SK-N-SH (cell line): ENCODE measurements at regions not wholly inside any gene's neighbourhood (a gene's known extent, or its start where the extent isn't known, plus 50 kb on each side); places are given as distances from the start of the nearest gene placed in this dataset.

ENCODE experiments used
- CTCF ChIA-PET: fragments of 300-600, 350-600 bp; formaldehyde crosslinking; extraction: SDS; loops from one replicate; lab custom pipeline; 2021; lab: Yijun Ruan, JAX
- POLR2A ChIA-PET: fragments of 350-600 bp; sonication (Branson Sonifier 250); formaldehyde crosslinking; extraction: SDS; loops from one replicate; lab custom pipeline; 2020; ENCODE audit warnings: antibody characterized with exemption, inconsistent platforms; lab: Yijun Ruan, JAX
- DNase-seq: peaks from one replicate; pipeline ENCODE4 v3.0.0; 2012
- H2AFZ ChIP-seq: fragments of 200-600 bp; sonication (generic); 2 replicates; pipeline ENCODE4 v1.8.1; 2016; ENCODE audit warnings: antibody characterized with exemption, mild to moderate bottlenecking, low read depth
- H3F3A ChIP-seq: fragments of 200-600 bp; sonication (generic); replicated peaks from 2 replicates; pipeline ENCODE3; 2016; ENCODE audit warnings: antibody characterized with exemption, mild to moderate bottlenecking; ENCODE audit not compliant: insufficient read depth
- H3K27ac ChIP-seq, 2 experiments: fragments of 200-500 bp in 1 of 2; fragments of 200-600 bp in 1 of 2; sonication (Bioruptor generic) in 1 of 2; sonication (generic), shearing (Covaris generic) in 1 of 2; 2 replicates each; pipeline versions ENCODE4 v1.5.1 to v1.6.1; 2014 to 2016; ENCODE audit warnings: low read depth in 2 of 2, inconsistent platforms in 1 of 2, low read length in 1 of 2, mild to moderate bottlenecking in 1 of 2, mixed read lengths in 1 of 2
- H3K27me3 ChIP-seq: fragments of 200-600 bp; sonication (generic), shearing (Covaris generic); 2 replicates; pipeline ENCODE4 v1.6.1; 2016; ENCODE audit warnings: mixed run types; ENCODE audit not compliant: insufficient read depth
- H3K36me3 ChIP-seq, 2 experiments: fragments of 200-500 bp in 1 of 2; fragments of 200-600 bp in 1 of 2; sonication (Bioruptor generic) in 1 of 2; sonication (generic) in 1 of 2; replicated peaks in 1 of 2; 2 replicates each; pipeline versions ENCODE3 to v1.5.1; 2014 to 2016; ENCODE audit warnings: low read length in 1 of 2, mild to moderate bottlenecking in 1 of 2; ENCODE audit not compliant: insufficient read depth in 2 of 2, control insufficient read depth in 1 of 2
- H3K4me1 ChIP-seq, 2 experiments: fragments of 200-500 bp in 1 of 2; fragments of 200-600 bp in 1 of 2; sonication (Bioruptor generic) in 1 of 2; sonication (generic), shearing (Covaris generic) in 1 of 2; 2 replicates each; pipeline versions ENCODE4 v1.5.1 to v1.6.1; 2014 to 2016; ENCODE audit warnings: low read depth in 1 of 2, low read length in 1 of 2, mixed run types in 1 of 2; ENCODE audit not compliant: insufficient read depth in 2 of 2, control insufficient read depth in 1 of 2
- H3K4me2 ChIP-seq: fragments of 200-600 bp; sonication (generic), shearing (Covaris generic); 2 replicates; pipeline ENCODE4 v1.6.1; 2017; ENCODE audit warnings: mixed run types
- H3K4me3 ChIP-seq, 2 experiments: fragments of 200-500 bp in 1 of 2; fragments of 200-600 bp in 1 of 2; sonication (Bioruptor generic) in 1 of 2; sonication (generic), shearing (Covaris generic) in 1 of 2; 2 replicates each; pipeline versions ENCODE4 v1.5.1 to v1.8.1; 2014 to 2016; ENCODE audit warnings: low read depth in 2 of 2, inconsistent platforms in 1 of 2, low read length in 1 of 2, mild to moderate bottlenecking in 1 of 2, mixed read lengths in 1 of 2, moderate library complexity in 1 of 2
- H3K79me2 ChIP-seq: fragments of 200-600 bp; sonication (generic); 2 replicates; pipeline ENCODE4 v1.8.1; 2017; ENCODE audit warnings: mild to moderate bottlenecking; ENCODE audit not compliant: insufficient read depth
- H3K9ac ChIP-seq: fragments of 200-600 bp; sonication (generic); 2 replicates; pipeline ENCODE4 v1.6.1; 2017; ENCODE audit warnings: mixed run types
- H3K9me2 ChIP-seq: fragments of 200-600 bp; sonication (generic); 2 replicates; pipeline ENCODE4 v1.6.1; 2017; ENCODE audit warnings: mixed run types
- H3K9me3 ChIP-seq: fragments of 200-600 bp; sonication (generic); 2 replicates; pipeline ENCODE4 v1.6.1; 2017; ENCODE audit warnings: mixed run types, mild to moderate bottlenecking, moderate library complexity
- H4K20me1 ChIP-seq: fragments of 200-600 bp; sonication (generic); 2 replicates; pipeline ENCODE4 v1.6.1; 2017; ENCODE audit warnings: mild to moderate bottlenecking, mixed run types; ENCODE audit not compliant: insufficient read depth
- CHD2 ChIP-seq: fragments of 150-350 bp; IDR thresholded peaks from 2 replicates; pipeline ENCODE4 v1.6.1; 2018; ENCODE audit warnings: low read length; ENCODE audit not compliant: partially characterized antibody
- EP300 ChIP-seq, 2 experiments: IDR thresholded peaks; 2 replicates each; pipeline versions ENCODE4 v1.4.0 to v1.6.1; 2012; ENCODE audit warnings: borderline replicate concordance in 1 of 2, low read depth in 1 of 2, low read length in 1 of 2
- FOSL2 ChIP-seq: IDR thresholded peaks from 2 replicates; pipeline ENCODE4 v1.4.0; 2012; ENCODE audit warnings: low read depth, mild to moderate bottlenecking, moderate library complexity, borderline replicate concordance
- FOXM1 ChIP-seq: IDR thresholded peaks from 2 replicates; pipeline ENCODE4 v1.4.0; 2012; ENCODE audit warnings: low read depth, mild to moderate bottlenecking
- GABPA ChIP-seq: IDR thresholded peaks from 2 replicates; pipeline ENCODE4 v1.4.0; 2012; ENCODE audit warnings: low read depth, mild to moderate bottlenecking
- JUND ChIP-seq: IDR thresholded peaks from 2 replicates; pipeline ENCODE4 v1.4.0; 2012
- MEF2A ChIP-seq: IDR thresholded peaks from 2 replicates; pipeline ENCODE4 v1.4.0; 2012; ENCODE audit warnings: low read depth, borderline replicate concordance
- MXI1 ChIP-seq: IDR thresholded peaks from 2 replicates; pipeline ENCODE4 v1.6.1; 2012; ENCODE audit warnings: mild to moderate bottlenecking, low read depth, low read length, improper control_type of control experiment
- POLR2AphosphoS5 ChIP-seq: IDR thresholded peaks from 2 replicates; pipeline ENCODE4 v1.6.1; 2012; ENCODE audit warnings: low read depth, low read length
- RFX5 ChIP-seq: IDR thresholded peaks from 2 replicates; pipeline ENCODE4 v1.6.1; 2012; ENCODE audit warnings: mild to moderate bottlenecking, improper control_type of control experiment, low read length
- SMC3 ChIP-seq: IDR thresholded peaks from 2 replicates; pipeline ENCODE4 v1.6.1; 2012; ENCODE audit warnings: low read depth, low read length, improper control_type of control experiment
- TAF1 ChIP-seq: IDR thresholded peaks from 2 replicates; pipeline ENCODE4 v1.6.1; 2012; ENCODE audit warnings: low read depth, mild to moderate bottlenecking, low read length, moderate library complexity, borderline replicate concordance
- TCF12 ChIP-seq: IDR thresholded peaks from 2 replicates; pipeline ENCODE4 v1.4.0; 2012
- TEAD4 ChIP-seq: IDR thresholded peaks from 2 replicates; pipeline ENCODE4 v1.4.0; 2012; ENCODE audit warnings: mild to moderate bottlenecking, borderline replicate concordance; ENCODE audit not compliant: insufficient read depth
- YY1 ChIP-seq: IDR thresholded peaks from 2 replicates; pipeline ENCODE4 v1.4.0; 2012; ENCODE audit warnings: low read depth, mild to moderate bottlenecking
- WGBS: methylation state at CpG from one replicate; pipeline ENCODE4 v1.1.6; 2017; ENCODE audit warnings: low lambda C conversion rate; 5-methylcytosine and 5-hydroxymethylcytosine counted together
- TF ChIP-seq, protein P1 (sequence below): fragments of 150-350 bp; IDR thresholded peaks from 2 replicates; pipeline ENCODE4 v1.6.1; 2016; ENCODE audit warnings: mild to moderate bottlenecking, low read depth, low read length
- TF ChIP-seq, protein P2 (sequence below): IDR thresholded peaks from 2 replicates; pipeline ENCODE4; 2012
- TF ChIP-seq, protein P3 (sequence below): IDR thresholded peaks from 2 replicates; pipeline ENCODE4 v1.4.0; 2012; ENCODE audit warnings: low read depth, borderline replicate concordance
- TF ChIP-seq, protein P4 (sequence below): IDR thresholded peaks from 2 replicates; pipeline ENCODE4 v1.6.1; 2012; ENCODE audit warnings: mild to moderate bottlenecking, low read depth, low read length, moderate library complexity

DNA sequence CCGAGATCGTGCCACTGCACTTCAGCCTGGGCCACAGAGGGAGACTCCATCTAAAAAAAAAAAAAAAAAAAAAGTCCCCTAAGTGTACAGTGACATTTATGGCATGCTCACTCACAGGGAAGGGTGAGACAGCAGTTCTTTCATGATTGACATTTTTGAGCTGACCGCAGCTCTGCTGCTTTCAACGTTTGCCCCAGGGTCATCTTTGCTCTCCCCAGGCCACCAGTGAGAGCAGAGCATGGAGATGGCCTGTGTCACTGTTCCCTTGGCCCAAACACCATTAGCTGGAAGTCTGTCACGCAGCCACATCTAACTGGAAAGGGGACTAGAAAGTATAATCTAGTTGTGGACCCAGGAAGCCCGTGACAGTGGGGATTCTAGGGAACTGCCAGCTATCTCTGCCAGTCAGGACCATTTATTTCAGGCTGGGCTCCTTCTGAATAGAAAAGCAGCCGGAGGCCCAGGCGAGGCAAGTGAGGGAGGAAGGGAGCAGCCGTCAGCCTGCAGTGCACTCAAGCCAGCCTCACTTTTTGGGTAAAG lies 193.4 kb upstream of the HES1 start:
- Histone ChIP-seq H2AFZ (no peak overlapping the region), H3K4me2 (no peak overlapping the region), H3K9me2 (no peaks in the 10 kb centered on the region), H3K79me2 (no peaks in the 10 kb centered on the region), H4K20me1 (no peaks in the 10 kb centered on the region), H3K4me3 (no peak overlapping the region), H3F3A (no peaks in the 10 kb centered on the region), H3K36me3 (no peaks in the 10 kb centered on the region), H3K4me1 (peaks cover 0 to 2% of the 10 kb centered on the region in 2 experiments; a peak in 2 of 4 replicates), H3K9me3 (no peaks in the 10 kb centered on the region), H3K27ac (no peak overlapping the region), H3K9ac (no peak overlapping the region), H3K27me3 (peaks cover 4% of the 10 kb centered on the region; the same call in 1 of the 2 replicates)
- TF ChIP-seq SMC3 (no peak), TCF12 (no peak), RFX5 (no peak), TEAD4 (no peak), POLR2AphosphoS5 (no peak), JUND (no peak), TAF1 (no peak), MXI1 (no peak), GABPA (no peak), EP300 (IDR thresholded peaks at IDR 0.05; ENCODE audit: borderline replicate concordance in 1 of 2, low read depth in 1 of 2, low read length in 1 of 2) (no peak), FOXM1 (no peak), MEF2A (no peak), CHD2 (no peak)
- TF ChIP-seq, protein P1, sequence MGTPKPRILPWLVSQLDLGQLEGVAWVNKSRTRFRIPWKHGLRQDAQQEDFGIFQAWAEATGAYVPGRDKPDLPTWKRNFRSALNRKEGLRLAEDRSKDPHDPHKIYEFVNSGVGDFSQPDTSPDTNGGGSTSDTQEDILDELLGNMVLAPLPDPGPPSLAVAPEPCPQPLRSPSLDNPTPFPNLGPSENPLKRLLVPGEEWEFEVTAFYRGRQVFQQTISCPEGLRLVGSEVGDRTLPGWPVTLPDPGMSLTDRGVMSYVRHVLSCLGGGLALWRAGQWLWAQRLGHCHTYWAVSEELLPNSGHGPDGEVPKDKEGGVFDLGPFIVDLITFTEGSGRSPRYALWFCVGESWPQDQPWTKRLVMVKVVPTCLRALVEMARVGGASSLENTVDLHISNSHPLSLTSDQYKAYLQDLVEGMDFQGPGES, result no peak
- POLR2A ChIA-PET, result no interaction called here
- CTCF ChIA-PET, result interaction anchor here (1.2 kb wide), 1 partner anchor 23 kb away, joined by 3 read pairs; no protein-coding TSS in a partner anchor
- WGBS, result 61% methylated on average over 8 of the region's 9 CpGs
- DNase-seq, result no peak

DNA sequence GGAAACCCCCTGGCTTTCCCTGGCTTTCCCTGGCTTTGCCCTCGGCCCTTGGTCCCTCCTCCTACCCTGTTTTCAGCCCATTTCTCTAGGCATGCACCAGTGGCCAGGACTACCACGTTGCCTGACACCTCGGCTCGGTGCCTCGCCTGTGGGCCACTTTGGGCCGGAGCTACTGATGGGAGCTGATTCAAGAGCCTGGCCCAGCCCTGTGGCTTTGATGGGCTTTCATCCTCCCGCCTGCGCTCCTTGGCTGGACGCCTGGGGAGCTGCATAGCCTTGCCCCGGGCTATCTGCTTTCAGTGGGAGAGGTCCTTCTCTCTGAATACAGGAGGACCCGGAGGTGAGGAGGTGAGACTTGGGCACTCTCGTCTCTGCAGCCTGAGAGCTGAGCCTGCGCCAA lies 192.7 kb upstream of the HES1 start:
- H3K4me1 ChIP-seq, result peaks cover 0 to 2% of the 10 kb centered on the region in 2 experiments; a peak in 2 of 4 replicates
- H3K9me3 ChIP-seq, result no peaks in the 10 kb centered on the region
- no peak overlapping the region for H2AFZ ChIP-seq
- H4K20me1 ChIP-seq, result no peaks in the 10 kb centered on the region
- H3K36me3 ChIP-seq, result no peaks in the 10 kb centered on the region
- no peak overlapping the region for H3K9ac ChIP-seq
- no peak overlapping the region for H3K27ac ChIP-seq
- 48% methylated on average over 4 of the region's 13 CpGs for WGBS
- TF ChIP-seq, protein P2, sequence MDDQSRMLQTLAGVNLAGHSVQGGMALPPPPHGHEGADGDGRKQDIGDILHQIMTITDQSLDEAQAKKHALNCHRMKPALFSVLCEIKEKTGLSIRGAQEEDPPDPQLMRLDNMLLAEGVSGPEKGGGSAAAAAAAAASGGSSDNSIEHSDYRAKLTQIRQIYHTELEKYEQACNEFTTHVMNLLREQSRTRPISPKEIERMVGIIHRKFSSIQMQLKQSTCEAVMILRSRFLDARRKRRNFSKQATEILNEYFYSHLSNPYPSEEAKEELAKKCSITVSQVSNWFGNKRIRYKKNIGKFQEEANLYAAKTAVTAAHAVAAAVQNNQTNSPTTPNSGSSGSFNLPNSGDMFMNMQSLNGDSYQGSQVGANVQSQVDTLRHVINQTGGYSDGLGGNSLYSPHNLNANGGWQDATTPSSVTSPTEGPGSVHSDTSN, result no peak
- TF ChIP-seq FOSL2, result no peak
- TF ChIP-seq YY1, result no peak
- TF ChIP-seq, protein P3, sequence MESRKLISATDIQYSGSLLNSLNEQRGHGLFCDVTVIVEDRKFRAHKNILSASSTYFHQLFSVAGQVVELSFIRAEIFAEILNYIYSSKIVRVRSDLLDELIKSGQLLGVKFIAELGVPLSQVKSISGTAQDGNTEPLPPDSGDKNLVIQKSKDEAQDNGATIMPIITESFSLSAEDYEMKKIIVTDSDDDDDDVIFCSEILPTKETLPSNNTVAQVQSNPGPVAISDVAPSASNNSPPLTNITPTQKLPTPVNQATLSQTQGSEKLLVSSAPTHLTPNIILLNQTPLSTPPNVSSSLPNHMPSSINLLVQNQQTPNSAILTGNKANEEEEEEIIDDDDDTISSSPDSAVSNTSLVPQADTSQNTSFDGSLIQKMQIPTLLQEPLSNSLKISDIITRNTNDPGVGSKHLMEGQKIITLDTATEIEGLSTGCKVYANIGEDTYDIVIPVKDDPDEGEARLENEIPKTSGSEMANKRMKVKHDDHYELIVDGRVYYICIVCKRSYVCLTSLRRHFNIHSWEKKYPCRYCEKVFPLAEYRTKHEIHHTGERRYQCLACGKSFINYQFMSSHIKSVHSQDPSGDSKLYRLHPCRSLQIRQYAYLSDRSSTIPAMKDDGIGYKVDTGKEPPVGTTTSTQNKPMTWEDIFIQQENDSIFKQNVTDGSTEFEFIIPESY, result no peak
- TF ChIP-seq, protein P4, sequence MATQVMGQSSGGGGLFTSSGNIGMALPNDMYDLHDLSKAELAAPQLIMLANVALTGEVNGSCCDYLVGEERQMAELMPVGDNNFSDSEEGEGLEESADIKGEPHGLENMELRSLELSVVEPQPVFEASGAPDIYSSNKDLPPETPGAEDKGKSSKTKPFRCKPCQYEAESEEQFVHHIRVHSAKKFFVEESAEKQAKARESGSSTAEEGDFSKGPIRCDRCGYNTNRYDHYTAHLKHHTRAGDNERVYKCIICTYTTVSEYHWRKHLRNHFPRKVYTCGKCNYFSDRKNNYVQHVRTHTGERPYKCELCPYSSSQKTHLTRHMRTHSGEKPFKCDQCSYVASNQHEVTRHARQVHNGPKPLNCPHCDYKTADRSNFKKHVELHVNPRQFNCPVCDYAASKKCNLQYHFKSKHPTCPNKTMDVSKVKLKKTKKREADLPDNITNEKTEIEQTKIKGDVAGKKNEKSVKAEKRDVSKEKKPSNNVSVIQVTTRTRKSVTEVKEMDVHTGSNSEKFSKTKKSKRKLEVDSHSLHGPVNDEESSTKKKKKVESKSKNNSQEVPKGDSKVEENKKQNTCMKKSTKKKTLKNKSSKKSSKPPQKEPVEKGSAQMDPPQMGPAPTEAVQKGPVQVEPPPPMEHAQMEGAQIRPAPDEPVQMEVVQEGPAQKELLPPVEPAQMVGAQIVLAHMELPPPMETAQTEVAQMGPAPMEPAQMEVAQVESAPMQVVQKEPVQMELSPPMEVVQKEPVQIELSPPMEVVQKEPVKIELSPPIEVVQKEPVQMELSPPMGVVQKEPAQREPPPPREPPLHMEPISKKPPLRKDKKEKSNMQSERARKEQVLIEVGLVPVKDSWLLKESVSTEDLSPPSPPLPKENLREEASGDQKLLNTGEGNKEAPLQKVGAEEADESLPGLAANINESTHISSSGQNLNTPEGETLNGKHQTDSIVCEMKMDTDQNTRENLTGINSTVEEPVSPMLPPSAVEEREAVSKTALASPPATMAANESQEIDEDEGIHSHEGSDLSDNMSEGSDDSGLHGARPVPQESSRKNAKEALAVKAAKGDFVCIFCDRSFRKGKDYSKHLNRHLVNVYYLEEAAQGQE, result no peak
- no peak for TF ChIP-seq RFX5
- no peak for TF ChIP-seq POLR2AphosphoS5
- H3K9me2 ChIP-seq, result no peaks in the 10 kb centered on the region
- DNase-seq, result no peak
- CTCF ChIA-PET, result interaction anchor here (1.2 kb wide), 1 partner anchor 23 kb away, joined by 3 read pairs; no protein-coding TSS in a partner anchor
- POLR2A ChIA-PET, result no interaction called here
- no peaks in the 10 kb centered on the region for H3K79me2 ChIP-seq
- H3F3A ChIP-seq, result no peaks in the 10 kb centered on the region
- no peak overlapping the region for H3K4me2 ChIP-seq
- no peak overlapping the region for H3K4me3 ChIP-seq
- no peaks in the 10 kb centered on the region; the same call in 1 of the 2 replicates for H3K27me3 ChIP-seq
